ENCODE measurements at regions not wholly inside any gene's neighbourhood (a gene's known extent, or its start where the extent isn't known, plus 50 kb on each side); places are given as distances from the start of the nearest gene placed in this dataset.

GRCh38 chr2:7118606-7119131 is 201.5 kb downstream of the RNF144A start:
- no peaks in the 10 kb centered on the region for H3K4me1 ChIP-seq
- TF ChIP-seq POLR2AphosphoS5 (IDR thresholded peaks at IDR 0.05): no peak
- TF ChIP-seq POLR2A (IDR thresholded peaks at IDR 0.05): no peak
- TF ChIP-seq CTCF (IDR thresholded peaks at IDR 0.05): no peak
- no peak for TF ChIP-seq EP300 (IDR thresholded peaks at IDR 0.05)
- 70 to 87% (median 72%) methylated on average over 5 of the region's 5 CpGs for WGBS, 5 donors
- no peak overlapping the region for H3K27ac ChIP-seq
- H3K9me3 ChIP-seq: peaks cover 0 to 8% (median 3%) of the 10 kb centered on the region in 4 donors
- no peaks in the 10 kb centered on the region for H3K27me3 ChIP-seq
- no peak for DNase-seq
- no peak overlapping the region for H3K4me3 ChIP-seq
- intact Hi-C loops (cut with DNase I; ENCODE audit: low total_unique reads): no loop called here
- H3K36me3 ChIP-seq: no peaks in the 10 kb centered on the region

- Histone ChIP-seq H3K36me3 (no peaks in the 10 kb centered on the region), H3K27ac (no peak overlapping the region), H3K27me3 (no peaks in the 10 kb centered on the region), H3K9me3 (peaks cover 0 to 8% (median 3%) of the 10 kb centered on the region in 4 donors), H3K4me3 (no peak overlapping the region), H3K4me1 (no peaks in the 10 kb centered on the region)
- peak in 1 of 2 donors; percentile 78 for DNase-seq
- TF ChIP-seq EP300 (IDR thresholded peaks at IDR 0.05): no peak
- no peak for TF ChIP-seq CTCF (IDR thresholded peaks at IDR 0.05)
- intact Hi-C loops (cut with DNase I; ENCODE audit: low total_unique reads): no loop called here
- WGBS, 5 donors: 51 to 70% (median 68%) methylated on average over 8 of the region's 8 CpGs
Measured at GRCh38 chr2:7119132-7119835, 202.1 kb downstream of the RNF144A start.

GRCh38 chr2:7121851-7122250 is 204.6 kb downstream of the RNF144A start:
- TF ChIP-seq EP300 (IDR thresholded peaks at IDR 0.05) (no peak), POLR2A (IDR thresholded peaks at IDR 0.05) (no peak), POLR2AphosphoS5 (IDR thresholded peaks at IDR 0.05) (no peak), CTCF (IDR thresholded peaks at IDR 0.05) (no peak)
- no peak overlapping the region for H3K4me3 ChIP-seq
- no peaks in the 10 kb centered on the region for H3K9me3 ChIP-seq
- 89 to 98% (median 94%) methylated on average over 5 of the region's 5 CpGs for WGBS, 5 donors
- intact Hi-C loops (cut with DNase I; ENCODE audit: low total_unique reads): no loop called here
- H3K4me1 ChIP-seq: no peaks in the 10 kb centered on the region
- no peak overlapping the region for H3K27ac ChIP-seq
- no peaks in the 10 kb centered on the region for H3K36me3 ChIP-seq
- H3K27me3 ChIP-seq: no peaks in the 10 kb centered on the region
- no peak for DNase-seq

- Histone ChIP-seq H3K27ac (no peak overlapping the region), H3K36me3 (no peaks in the 10 kb centered on the region), H3K27me3 (no peaks in the 10 kb centered on the region), H3K9me3 (no peaks in the 10 kb centered on the region), H3K4me1 (no peaks in the 10 kb centered on the region), H3K4me3 (no peak overlapping the region)
- TF ChIP-seq POLR2AphosphoS5 (IDR thresholded peaks at IDR 0.05): no peak
- no peak for TF ChIP-seq CTCF (IDR thresholded peaks at IDR 0.05)
- TF ChIP-seq EP300 (IDR thresholded peaks at IDR 0.05): no peak
- TF ChIP-seq POLR2A (IDR thresholded peaks at IDR 0.05): no peak
- WGBS, 5 donors: 86 to 96% (median 95%) methylated on average over 2 of the region's 2 CpGs
- intact Hi-C loops (cut with DNase I; ENCODE audit: low total_unique reads): no loop called here
- DNase-seq: no peak
Measured at GRCh38 chr2:7127156-7127555, 209.9 kb downstream of the RNF144A start.
